Thoracic aorta (tissue), 2 donors: ENCODE measurements at regions not wholly inside any gene's neighbourhood (a gene's known extent, or its start where the extent isn't known, plus 50 kb on each side); places are given as distances from the start of the nearest gene placed in this dataset.
"Not testable (repeated sequence)": the region's sequence is repeated elsewhere in the genome, so short reads cannot be mapped to it uniquely, and the experiment has no call there.

Source experiments
- ATAC-seq: fragments of 150-250 bp; one replicate; pipeline ENCODE4 v1.8.0; 2017; ENCODE audit warnings: low read depth; ENCODE audit not compliant: insufficient number of reproducible peaks, low FRiP score
- DNase-seq: peaks from one replicate; pipeline ENCODE4 v3.0.0-alpha.2; 2020; ENCODE audit warnings: low spot score
- H3K27ac ChIP-seq, 2 donors: fragments of 200-600 bp; sonication (generic); 1 replicate in 1 of 2; 2 replicates in 1 of 2; pipeline ENCODE4 v1.5.1; 2016; ENCODE audit warnings: mild to moderate bottlenecking in 2 of 2, moderate library complexity in 2 of 2
- H3K27me3 ChIP-seq: fragments of 200-600 bp; sonication (generic); replicated peaks from 2 replicates; pipeline ENCODE4 v1.6.0; 2016; ENCODE audit warnings: mild to moderate bottlenecking; ENCODE audit not compliant: insufficient read depth
- H3K36me3 ChIP-seq: fragments of 200-600 bp; sonication (generic); one replicate; pipeline ENCODE4 v1.5.1; 2016
- H3K4me1 ChIP-seq, 2 donors: fragments of 200-600 bp; sonication (generic); 1 replicate in 1 of 2; 2 replicates in 1 of 2; pipeline versions ENCODE4 v1.5.1 to v1.6.0; 2016; ENCODE audit warnings: low read depth in 2 of 2, mild to moderate bottlenecking in 1 of 2; ENCODE audit not compliant: control insufficient read depth in 1 of 2
- H3K4me3 ChIP-seq: fragments of 200-600 bp; sonication (generic); 2 replicates; pipeline ENCODE4 v1.5.1; 2016; ENCODE audit warnings: mild to moderate bottlenecking
- H3K9me3 ChIP-seq: fragments of 200-600 bp; sonication (generic); 2 replicates; pipeline ENCODE4 v1.5.1; 2016
- TF ChIP-seq, protein P1 (sequence below): fragments of 200-600 bp; sonication (generic); IDR thresholded peaks from one replicate; pipeline ENCODE4 v1.5.1; 2019; ENCODE audit warnings: antibody characterized with exemption

GRCh38 chr3:154818676-154819255 lies 261.4 kb upstream of the MME start:
- no peaks in the 10 kb centered on the region for H3K27me3 ChIP-seq
- no peak overlapping the region for H3K27ac ChIP-seq
- TF ChIP-seq, protein P1, sequence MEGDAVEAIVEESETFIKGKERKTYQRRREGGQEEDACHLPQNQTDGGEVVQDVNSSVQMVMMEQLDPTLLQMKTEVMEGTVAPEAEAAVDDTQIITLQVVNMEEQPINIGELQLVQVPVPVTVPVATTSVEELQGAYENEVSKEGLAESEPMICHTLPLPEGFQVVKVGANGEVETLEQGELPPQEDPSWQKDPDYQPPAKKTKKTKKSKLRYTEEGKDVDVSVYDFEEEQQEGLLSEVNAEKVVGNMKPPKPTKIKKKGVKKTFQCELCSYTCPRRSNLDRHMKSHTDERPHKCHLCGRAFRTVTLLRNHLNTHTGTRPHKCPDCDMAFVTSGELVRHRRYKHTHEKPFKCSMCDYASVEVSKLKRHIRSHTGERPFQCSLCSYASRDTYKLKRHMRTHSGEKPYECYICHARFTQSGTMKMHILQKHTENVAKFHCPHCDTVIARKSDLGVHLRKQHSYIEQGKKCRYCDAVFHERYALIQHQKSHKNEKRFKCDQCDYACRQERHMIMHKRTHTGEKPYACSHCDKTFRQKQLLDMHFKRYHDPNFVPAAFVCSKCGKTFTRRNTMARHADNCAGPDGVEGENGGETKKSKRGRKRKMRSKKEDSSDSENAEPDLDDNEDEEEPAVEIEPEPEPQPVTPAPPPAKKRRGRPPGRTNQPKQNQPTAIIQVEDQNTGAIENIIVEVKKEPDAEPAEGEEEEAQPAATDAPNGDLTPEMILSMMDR = no peak
- ATAC-seq (no peak), DNase-seq (no peak)
- H3K36me3 ChIP-seq = no peaks in the 10 kb centered on the region
- H3K4me3 ChIP-seq = no peak overlapping the region
- no peaks in the 10 kb centered on the region for H3K4me1 ChIP-seq
- peaks cover 2% of the 10 kb centered on the region for H3K9me3 ChIP-seq

GRCh38 chr3:154810017-154810416 lies 270.1 kb upstream of the MME start:
- H3K9me3 ChIP-seq, ATAC-seq, H3K4me3 ChIP-seq: not testable (repeated sequence)

DNA sequence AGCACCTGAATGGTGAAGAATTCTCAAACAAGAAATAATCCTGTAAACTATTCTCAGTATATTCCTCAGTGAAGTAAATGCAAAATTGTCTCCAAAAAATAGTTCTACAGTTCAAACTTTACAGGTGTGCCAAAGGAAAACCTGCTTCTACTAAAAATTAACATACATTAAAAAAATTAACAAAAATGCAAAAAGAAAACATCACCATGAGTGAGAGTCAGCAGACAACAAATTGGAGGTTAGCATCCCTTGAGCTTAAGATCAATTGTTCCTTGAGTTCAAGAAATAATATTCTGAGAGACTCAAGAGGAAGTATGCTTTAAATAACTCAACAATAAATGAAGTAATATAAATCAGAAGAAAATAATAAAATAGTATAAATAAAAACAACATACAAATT lies 278.4 kb upstream of the MME start:
- H3K4me3 ChIP-seq = no peak overlapping the region
- H3K27me3 ChIP-seq = no peaks in the 10 kb centered on the region
- TF ChIP-seq, protein P1 = no peak
- H3K36me3 ChIP-seq = no peaks in the 10 kb centered on the region
- no peak for DNase-seq
- ATAC-seq = no peak
- H3K27ac ChIP-seq = no peak overlapping the region
- H3K4me1 ChIP-seq = no peaks in the 10 kb centered on the region
- H3K9me3 ChIP-seq = no peaks in the 10 kb centered on the region

More at GRCh38 chr3:154810017-154810416, 270.1 kb upstream of the MME start:
- H3K36me3 ChIP-seq, H3K4me1 ChIP-seq, H3K27ac ChIP-seq, H3K27me3 ChIP-seq, DNase-seq: not testable (repeated sequence)

GRCh38 chr3:154799800-154800199 lies 280.3 kb upstream of the MME start:
- Histone ChIP-seq H3K27ac (no peak overlapping the region), H3K27me3 (no peaks in the 10 kb centered on the region), H3K4me3 (no peak overlapping the region), H3K4me1 (peaks cover 10 to 12% of the 10 kb centered on the region in 2 donors), H3K9me3 (no peaks in the 10 kb centered on the region), H3K36me3 (no peaks in the 10 kb centered on the region)
- ATAC-seq (no peak), DNase-seq (no peak)
- TF ChIP-seq, protein P1 = no peak

DNA sequence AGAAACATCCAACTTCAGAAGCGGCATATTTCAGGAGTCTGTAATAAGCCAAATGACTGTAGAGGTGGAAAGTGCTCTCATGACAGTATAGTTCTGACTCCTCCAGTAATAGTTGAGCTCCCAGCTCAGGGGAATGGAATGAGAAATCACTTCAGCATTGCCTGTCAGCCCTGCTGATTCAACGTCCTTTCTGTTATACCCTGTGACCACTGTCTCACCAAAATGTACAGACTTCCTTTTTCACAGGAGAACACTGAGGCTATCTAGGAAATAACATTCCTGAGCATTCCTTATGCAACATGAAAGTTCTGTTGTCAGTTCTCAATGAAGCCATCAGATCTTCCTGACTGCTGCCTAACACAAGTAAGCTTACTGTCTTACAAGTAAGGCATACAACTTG lies 284.5 kb upstream of the MME start:
- no peaks in the 10 kb centered on the region for H3K36me3 ChIP-seq
- H3K4me3 ChIP-seq = no peak overlapping the region
- peaks cover 18 to 19% of the 10 kb centered on the region in 2 donors for H3K4me1 ChIP-seq
- TF ChIP-seq, protein P1 = no peak
- DNase-seq (no peak), ATAC-seq (no peak)
- H3K27ac ChIP-seq = no peak overlapping the region
- no peaks in the 10 kb centered on the region for H3K9me3 ChIP-seq
- no peaks in the 10 kb centered on the region for H3K27me3 ChIP-seq
